ENCODE measurements at regions not wholly inside any gene's neighbourhood (a gene's known extent, or its start where the extent isn't known, plus 50 kb on each side); places are given as distances from the start of the nearest gene placed in this dataset.

GRCh38 chr18:25553631-25554263 lies 201.8 kb upstream of the ZNF521 start:
- H3K36me3 ChIP-seq (ENCODE audit: control insufficient read depth, insufficient read depth, low read length) = no peaks in the 10 kb centered on the region
- H3K4me3 ChIP-seq (ENCODE audit: low read depth, low read length) = no peak overlapping the region
- DNase-seq (ENCODE audit: low read depth) = no peak
- no peak for TF ChIP-seq CTCF (IDR thresholded peaks at IDR 0.05; ENCODE audit: insufficient read depth, low read length, poor library complexity, severe bottlenecking)
- H3K27me3 ChIP-seq (ENCODE audit: control insufficient read depth, insufficient read depth, low read length) = no peaks in the 10 kb centered on the region

- DNase-seq (ENCODE audit: low read depth) = no peak
- H3K4me3 ChIP-seq (ENCODE audit: low read depth, low read length) = no peak overlapping the region
- H3K27me3 ChIP-seq (ENCODE audit: control insufficient read depth, insufficient read depth, low read length) = no peaks in the 10 kb centered on the region
- no peak for TF ChIP-seq CTCF (IDR thresholded peaks at IDR 0.05; ENCODE audit: insufficient read depth, low read length, poor library complexity, severe bottlenecking)
- H3K36me3 ChIP-seq (ENCODE audit: control insufficient read depth, insufficient read depth, low read length) = no peaks in the 10 kb centered on the region
Observed at GRCh38 chr18:25544546-25545287, 192.8 kb upstream of the ZNF521 start.

- no peak for DNase-seq (ENCODE audit: low read depth)
- Histone ChIP-seq H3K36me3 (ENCODE audit: control insufficient read depth, insufficient read depth, low read length) (no peaks in the 10 kb centered on the region), H3K27me3 (ENCODE audit: control insufficient read depth, insufficient read depth, low read length) (no peaks in the 10 kb centered on the region), H3K4me3 (ENCODE audit: low read depth, low read length) (no peak overlapping the region)
- TF ChIP-seq CTCF (IDR thresholded peaks at IDR 0.05; ENCODE audit: insufficient read depth, low read length, poor library complexity, severe bottlenecking) = no peak
Observed at GRCh38 chr18:25538175-25538922, 186.4 kb upstream of the ZNF521 start.

GRCh38 chr18:25535495-25535894 lies 183.5 kb upstream of the ZNF521 start:
- Histone ChIP-seq H3K36me3 (ENCODE audit: control insufficient read depth, insufficient read depth, low read length) (no peaks in the 10 kb centered on the region), H3K4me3 (ENCODE audit: low read depth, low read length) (no peak overlapping the region), H3K27me3 (ENCODE audit: control insufficient read depth, insufficient read depth, low read length) (no peaks in the 10 kb centered on the region)
- no peak for DNase-seq (ENCODE audit: low read depth)
- TF ChIP-seq CTCF (IDR thresholded peaks at IDR 0.05; ENCODE audit: insufficient read depth, low read length, poor library complexity, severe bottlenecking) = no peak

GRCh38 chr18:25534401-25534800 lies 182.4 kb upstream of the ZNF521 start:
- H3K27me3 ChIP-seq (ENCODE audit: control insufficient read depth, insufficient read depth, low read length) = no peaks in the 10 kb centered on the region
- H3K36me3 ChIP-seq (ENCODE audit: control insufficient read depth, insufficient read depth, low read length) = no peaks in the 10 kb centered on the region
- H3K4me3 ChIP-seq (ENCODE audit: low read depth, low read length) = no peak overlapping the region
- TF ChIP-seq CTCF (IDR thresholded peaks at IDR 0.05; ENCODE audit: insufficient read depth, low read length, poor library complexity, severe bottlenecking) = no peak
- no peak for DNase-seq (ENCODE audit: low read depth)
